ENCODE measurements at regions not wholly inside any gene's neighbourhood (a gene's known extent, or its start where the extent isn't known, plus 50 kb on each side); places are given as distances from the start of the nearest gene placed in this dataset.

DNA sequence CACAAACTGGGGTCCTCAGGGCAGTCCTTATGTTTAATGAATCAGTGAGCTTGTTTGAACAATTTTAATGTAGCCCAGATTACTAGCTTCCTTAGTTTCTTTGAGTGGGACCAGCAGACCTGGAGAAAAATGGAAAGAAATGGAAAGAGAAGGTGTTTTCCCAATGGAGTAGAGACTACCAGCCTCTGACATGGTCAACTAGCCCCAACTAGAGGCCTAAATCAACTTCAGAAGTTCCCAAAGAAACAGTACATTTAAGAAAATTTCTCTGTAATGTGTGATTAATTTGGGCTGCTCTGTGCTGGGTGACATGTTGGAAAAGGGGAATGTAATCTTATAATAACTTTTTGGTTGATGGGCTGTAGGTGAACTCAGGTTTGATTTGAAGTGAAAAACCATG is 310.9 kb downstream of the MFSD1 start:
- Mint-ChIP-seq H3K9me3 (no peaks in the 10 kb centered on the region), H3K4me1 (ENCODE audit: low read depth) (no peaks in the 10 kb centered on the region), H3K36me3 (ENCODE audit: low read depth) (no peaks in the 10 kb centered on the region), H3K27ac (no peak overlapping the region), H3K4me3 (no peak overlapping the region), H3K27me3 (no peaks in the 10 kb centered on the region)

DNA sequence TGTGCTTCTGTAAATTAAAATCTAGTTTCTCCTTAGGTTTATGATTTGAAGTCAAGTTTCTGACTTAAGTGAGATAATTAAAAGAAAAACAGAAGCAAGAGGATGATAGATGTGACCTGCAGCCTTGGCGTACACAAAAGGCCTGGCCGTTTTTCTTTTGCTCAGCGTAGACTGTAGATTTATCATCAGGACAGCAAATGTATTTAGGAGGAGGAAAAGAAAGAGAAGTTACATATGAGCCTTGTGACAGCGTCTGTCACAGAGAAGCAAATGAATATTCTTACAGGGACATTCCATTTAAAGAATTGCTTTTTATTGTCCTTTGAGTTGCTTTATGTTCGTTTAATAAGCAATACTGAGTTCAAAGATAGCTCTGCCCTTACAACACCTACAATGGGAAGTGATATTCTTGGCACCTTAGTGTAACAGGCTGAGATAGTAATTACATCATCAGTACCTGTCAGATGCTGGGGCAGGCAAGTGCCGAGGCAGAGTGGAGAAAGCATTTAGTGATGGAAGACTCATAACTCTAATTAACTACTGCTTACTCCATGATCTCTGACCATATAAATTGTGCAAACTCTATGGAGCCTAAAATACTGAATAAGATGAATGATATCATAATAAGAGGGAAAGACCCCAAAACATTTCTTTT is 311.5 kb downstream of the MFSD1 start:
- Mint-ChIP-seq H3K9me3 (no peaks in the 10 kb centered on the region), H3K27ac (no peak overlapping the region), H3K27me3 (no peaks in the 10 kb centered on the region), H3K4me1 (ENCODE audit: low read depth) (no peaks in the 10 kb centered on the region), H3K4me3 (no peak overlapping the region), H3K36me3 (ENCODE audit: low read depth) (no peaks in the 10 kb centered on the region)

DNA sequence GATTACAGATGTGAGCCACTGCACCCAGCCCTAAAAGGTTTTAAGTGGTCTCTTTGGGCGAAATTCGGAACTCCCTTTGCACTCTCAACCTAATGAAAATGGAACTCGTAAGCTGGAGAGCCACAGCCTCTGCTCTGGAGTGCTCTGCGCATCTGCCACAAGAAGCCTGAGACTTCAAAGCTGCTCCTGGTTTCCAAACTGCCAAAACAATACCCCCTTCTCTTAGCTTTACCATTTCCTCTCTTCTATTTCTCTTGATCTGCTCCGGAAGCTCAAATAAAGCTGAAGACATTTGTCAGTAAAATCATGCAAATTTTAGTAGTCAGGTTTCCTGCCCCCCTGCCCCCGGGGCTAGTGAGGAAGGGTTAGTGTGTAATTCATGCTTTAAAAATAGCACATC is 312.7 kb downstream of the MFSD1 start:
- H3K4me3 Mint-ChIP-seq: no peak overlapping the region
- H3K27me3 Mint-ChIP-seq: no peaks in the 10 kb centered on the region
- H3K9me3 Mint-ChIP-seq: no peaks in the 10 kb centered on the region
- no peaks in the 10 kb centered on the region for H3K4me1 Mint-ChIP-seq (ENCODE audit: low read depth)
- no peaks in the 10 kb centered on the region for H3K36me3 Mint-ChIP-seq (ENCODE audit: low read depth)
- H3K27ac Mint-ChIP-seq: no peak overlapping the region

DNA sequence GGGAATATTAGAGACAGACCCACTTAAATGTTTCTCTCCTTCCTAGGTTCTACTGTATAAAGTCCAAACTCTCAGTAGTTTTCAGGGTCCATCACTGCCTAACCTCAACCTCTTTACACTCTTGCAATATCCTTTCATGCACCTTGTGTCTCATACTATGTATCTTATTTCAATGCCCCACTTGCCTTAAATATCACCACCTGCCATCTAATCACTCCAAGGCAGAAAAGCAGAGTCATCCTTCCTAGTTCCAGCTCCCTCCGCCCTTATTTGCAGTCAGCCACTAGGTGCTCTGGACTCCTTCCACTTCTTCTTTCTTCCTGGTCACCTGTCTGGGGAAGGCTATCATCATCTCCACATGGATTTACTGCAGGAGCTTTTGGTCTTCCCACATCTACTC is 322.0 kb downstream of the MFSD1 start:
- no peaks in the 10 kb centered on the region for H3K27me3 Mint-ChIP-seq

DNA sequence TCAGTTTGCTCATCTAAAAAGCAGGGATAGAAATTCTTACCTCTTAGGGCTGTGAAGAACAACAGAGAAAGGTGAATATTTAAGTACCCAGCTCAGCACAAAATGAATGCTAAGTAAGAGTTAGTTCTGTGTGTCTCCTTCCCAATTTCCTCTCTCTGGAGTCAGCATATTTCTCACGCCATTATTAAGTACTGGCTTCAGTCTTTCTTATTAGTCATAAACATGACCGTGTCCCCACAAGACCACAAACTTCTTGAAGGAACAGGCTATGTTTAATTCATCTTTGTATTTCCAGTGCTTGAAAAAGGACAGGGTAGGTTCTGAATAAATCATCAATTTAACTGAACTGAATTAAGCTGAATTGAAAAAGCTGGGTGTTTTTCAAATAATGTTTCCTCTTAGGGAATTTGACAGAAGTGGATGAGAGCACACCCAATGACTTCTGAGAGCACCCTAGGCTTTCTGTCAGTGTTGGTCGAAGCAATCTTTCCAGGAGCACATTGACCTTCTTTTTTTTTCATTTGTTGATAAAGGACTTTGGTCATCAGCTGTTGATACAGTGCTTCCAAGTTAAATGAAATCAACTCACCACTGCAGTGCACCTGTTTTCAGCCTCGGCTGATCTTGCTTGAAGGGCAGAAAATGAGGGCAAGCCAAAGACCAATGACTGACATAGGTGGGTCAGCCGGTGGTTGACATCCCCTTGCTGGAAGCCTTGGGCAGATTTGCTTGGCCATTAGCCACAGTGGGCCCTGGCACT is 324.6 kb downstream of the MFSD1 start:
- Mint-ChIP-seq H3K36me3 (ENCODE audit: low read depth) (no peaks in the 10 kb centered on the region), H3K27me3 (no peaks in the 10 kb centered on the region), H3K9me3 (peaks cover 6% of the 10 kb centered on the region), H3K4me3 (no peak overlapping the region), H3K27ac (no peak overlapping the region), H3K4me1 (ENCODE audit: low read depth) (no peaks in the 10 kb centered on the region)

More for the DNA sequence above, 322.0 kb downstream of the MFSD1 start:
- Mint-ChIP-seq H3K4me3 (no peak overlapping the region), H3K27ac (no peak overlapping the region), H3K36me3 (ENCODE audit: low read depth) (no peaks in the 10 kb centered on the region), H3K9me3 (peaks cover 6% of the 10 kb centered on the region), H3K4me1 (ENCODE audit: low read depth) (no peaks in the 10 kb centered on the region)

DNA sequence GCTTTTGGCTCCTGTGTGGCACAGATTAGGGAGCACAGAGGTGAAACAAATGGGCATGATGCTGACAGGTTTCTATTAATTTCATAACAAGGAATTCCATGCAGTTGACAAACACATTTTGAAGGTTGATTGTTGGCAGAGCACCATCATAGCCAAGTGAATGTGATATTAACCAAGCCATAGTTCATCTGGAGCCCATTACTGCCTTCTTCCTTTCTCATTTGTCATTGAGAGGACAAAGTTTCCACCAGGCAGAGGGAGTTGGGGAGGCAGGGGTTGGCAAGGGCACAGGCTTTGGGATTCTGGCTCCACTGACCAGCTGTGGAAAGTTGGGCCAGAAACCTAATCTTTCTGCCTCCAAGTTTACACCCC is 325.2 kb downstream of the MFSD1 start:
- peaks cover 6% of the 10 kb centered on the region for H3K9me3 Mint-ChIP-seq
- H3K36me3 Mint-ChIP-seq (ENCODE audit: low read depth): no peaks in the 10 kb centered on the region
- H3K27me3 Mint-ChIP-seq: no peaks in the 10 kb centered on the region
- H3K4me3 Mint-ChIP-seq: no peak overlapping the region
- no peaks in the 10 kb centered on the region for H3K4me1 Mint-ChIP-seq (ENCODE audit: low read depth)
- no peak overlapping the region for H3K27ac Mint-ChIP-seq

DNA sequence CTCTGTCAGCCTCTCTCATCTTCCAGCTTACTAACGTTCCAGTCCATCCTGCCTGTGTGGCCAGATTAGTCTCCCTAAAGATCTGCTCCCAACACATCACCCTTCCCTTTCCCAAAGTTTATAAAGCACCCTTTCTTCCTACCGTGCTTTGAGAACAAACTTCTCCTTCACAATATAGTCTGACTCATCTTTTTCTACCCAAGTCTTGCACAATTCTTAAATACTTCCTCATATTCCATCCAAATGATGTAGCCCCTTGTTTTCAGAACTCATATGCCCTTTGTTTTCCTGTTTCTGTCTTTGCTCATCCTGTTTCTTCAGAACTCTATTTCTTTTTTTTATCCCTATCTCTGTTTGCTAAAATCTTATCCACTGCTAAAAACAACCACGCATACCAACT is 326.8 kb downstream of the MFSD1 start:
- Mint-ChIP-seq H3K36me3 (ENCODE audit: low read depth) (no peaks in the 10 kb centered on the region), H3K27me3 (no peaks in the 10 kb centered on the region), H3K9me3 (peaks cover 6% of the 10 kb centered on the region), H3K4me1 (ENCODE audit: low read depth) (no peaks in the 10 kb centered on the region), H3K4me3 (no peak overlapping the region), H3K27ac (no peak overlapping the region)

DNA sequence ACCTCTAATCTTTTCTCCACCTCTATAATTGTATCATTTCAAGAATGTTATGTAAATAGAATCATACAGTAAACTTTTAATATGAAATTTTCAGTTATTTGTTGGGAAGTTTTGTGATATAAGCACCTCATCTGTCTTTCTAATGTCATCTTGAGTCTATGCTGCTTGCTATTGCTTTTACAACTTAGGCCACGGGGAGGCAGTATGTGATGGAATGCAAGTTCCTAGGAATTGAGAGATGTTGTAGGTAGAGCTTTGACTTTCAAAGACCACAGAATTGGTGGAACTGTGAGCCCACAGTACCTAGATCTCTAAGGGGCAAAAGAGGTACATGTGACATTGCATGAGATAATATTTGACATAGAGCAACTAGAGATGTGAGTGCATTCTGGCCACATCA is 328.3 kb downstream of the MFSD1 start:
- Mint-ChIP-seq H3K9me3 (no peaks in the 10 kb centered on the region), H3K27me3 (no peaks in the 10 kb centered on the region), H3K4me3 (no peak overlapping the region), H3K27ac (no peak overlapping the region), H3K36me3 (ENCODE audit: low read depth) (no peaks in the 10 kb centered on the region), H3K4me1 (ENCODE audit: low read depth) (no peaks in the 10 kb centered on the region)

DNA sequence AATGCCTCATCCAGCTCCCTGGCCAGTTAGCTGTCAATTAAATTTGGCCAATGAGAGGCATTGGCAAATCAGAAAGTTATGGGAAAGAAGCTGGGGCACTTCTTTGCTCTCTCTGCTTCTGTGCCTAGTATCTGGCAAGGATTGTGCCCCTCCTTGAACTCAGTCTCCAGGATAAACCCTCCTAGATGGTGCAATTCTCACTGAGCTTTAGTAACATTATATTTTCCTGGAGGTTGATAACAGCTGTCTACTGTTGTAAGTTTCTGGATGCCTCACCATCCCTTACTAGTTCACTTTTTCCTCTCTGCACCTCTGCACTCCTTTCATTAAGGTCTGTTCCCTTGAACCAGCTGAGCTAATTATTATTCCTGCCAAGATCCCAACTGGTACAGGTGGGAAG is 329.5 kb downstream of the MFSD1 start:
- Mint-ChIP-seq H3K27me3 (no peaks in the 10 kb centered on the region), H3K4me3 (no peak overlapping the region), H3K27ac (no peak overlapping the region), H3K36me3 (ENCODE audit: low read depth) (no peaks in the 10 kb centered on the region), H3K9me3 (no peaks in the 10 kb centered on the region), H3K4me1 (ENCODE audit: low read depth) (no peaks in the 10 kb centered on the region)

DNA sequence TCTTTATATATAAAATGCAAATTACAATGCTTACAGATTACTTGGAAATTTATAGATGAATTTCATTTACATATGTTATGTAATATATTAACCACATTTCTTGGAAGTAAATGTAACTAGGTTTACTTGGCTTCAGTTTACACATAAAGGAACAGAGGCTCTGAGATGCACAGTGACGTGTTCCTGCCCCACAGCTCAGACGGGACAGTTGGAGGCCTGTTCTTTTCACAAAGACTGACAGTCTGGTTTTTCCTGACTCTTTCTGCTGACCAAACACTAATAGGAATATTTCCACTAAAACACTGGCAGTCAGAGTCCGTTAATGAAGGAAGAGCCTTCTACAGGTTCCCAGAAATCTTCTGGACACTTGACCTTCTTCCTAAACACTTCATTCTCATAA is 336.1 kb downstream of the MFSD1 start:
- Mint-ChIP-seq H3K27ac (no peak overlapping the region), H3K4me1 (ENCODE audit: low read depth) (no peaks in the 10 kb centered on the region), H3K9me3 (no peaks in the 10 kb centered on the region), H3K27me3 (peaks cover 4% of the 10 kb centered on the region), H3K36me3 (ENCODE audit: low read depth) (no peaks in the 10 kb centered on the region), H3K4me3 (no peak overlapping the region)

DNA sequence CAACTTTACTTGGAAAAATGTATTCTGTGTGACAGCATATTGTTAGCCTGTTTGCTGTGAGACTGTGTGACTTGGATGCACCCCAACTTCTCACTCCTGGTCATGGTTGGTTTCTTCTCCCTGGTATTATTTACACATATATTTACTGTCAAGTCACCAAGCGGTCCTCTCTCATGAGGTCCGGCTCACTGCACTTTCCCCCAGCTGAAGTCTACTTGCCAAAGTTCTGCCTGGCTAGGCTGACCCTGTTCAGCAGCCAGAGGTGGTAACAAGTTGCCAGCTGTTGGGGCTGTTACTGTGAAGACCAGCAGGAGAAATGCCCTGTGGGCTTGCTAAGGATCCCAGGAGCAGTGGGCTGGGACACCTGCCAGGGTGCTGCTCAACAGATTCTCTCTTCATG is 337.5 kb downstream of the MFSD1 start:
- H3K4me1 Mint-ChIP-seq (ENCODE audit: low read depth): no peaks in the 10 kb centered on the region
- H3K27ac Mint-ChIP-seq: no peak overlapping the region
- no peaks in the 10 kb centered on the region for H3K9me3 Mint-ChIP-seq
- H3K4me3 Mint-ChIP-seq: no peak overlapping the region
- peaks cover 4% of the 10 kb centered on the region for H3K27me3 Mint-ChIP-seq
- no peaks in the 10 kb centered on the region for H3K36me3 Mint-ChIP-seq (ENCODE audit: low read depth)

DNA sequence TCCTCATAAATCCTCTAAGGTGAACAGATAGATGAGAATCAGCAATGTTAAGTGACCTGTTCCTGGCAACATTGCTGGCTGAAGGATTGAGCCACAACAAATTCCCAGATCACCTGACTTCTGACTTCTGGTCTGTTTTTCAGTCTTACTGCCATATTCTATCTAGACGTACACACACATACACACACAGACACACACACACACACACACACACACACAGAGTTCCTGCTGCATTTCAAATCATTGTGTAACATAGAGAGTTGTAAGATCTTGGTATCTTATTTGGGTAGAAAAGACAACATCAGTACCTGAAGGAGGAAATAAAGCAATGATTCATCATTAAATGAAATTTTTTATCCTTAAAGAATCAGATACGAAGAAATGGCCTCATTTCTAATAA is 342.6 kb downstream of the MFSD1 start:
- Mint-ChIP-seq H3K4me3 (no peak overlapping the region), H3K27me3 (peaks cover 4% of the 10 kb centered on the region), H3K27ac (no peak overlapping the region), H3K4me1 (ENCODE audit: low read depth) (no peaks in the 10 kb centered on the region), H3K36me3 (ENCODE audit: low read depth) (no peaks in the 10 kb centered on the region), H3K9me3 (no peaks in the 10 kb centered on the region)

DNA sequence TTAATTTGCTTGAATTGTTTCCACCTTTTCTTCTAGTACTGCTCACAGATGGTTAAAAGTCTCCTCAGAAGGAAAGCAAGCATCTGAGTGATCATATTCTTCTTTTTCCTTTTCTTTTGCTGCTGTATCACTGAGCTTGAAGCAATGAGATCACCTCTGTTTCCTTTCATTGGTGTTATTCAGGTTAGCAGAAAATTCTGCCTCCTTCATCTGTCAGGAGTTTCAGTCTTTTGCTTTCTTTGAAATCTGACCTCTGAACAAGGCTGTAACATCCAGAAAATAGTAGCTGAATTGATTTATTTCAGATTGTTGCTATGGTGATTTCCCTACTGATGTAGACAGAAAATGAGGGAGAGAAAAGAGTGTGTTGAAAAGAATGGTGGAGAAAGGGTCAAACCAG is 343.0 kb downstream of the MFSD1 start:
- Mint-ChIP-seq H3K4me1 (ENCODE audit: low read depth) (no peaks in the 10 kb centered on the region), H3K4me3 (no peak overlapping the region), H3K9me3 (no peaks in the 10 kb centered on the region), H3K27me3 (peaks cover 4% of the 10 kb centered on the region), H3K27ac (no peak overlapping the region), H3K36me3 (ENCODE audit: low read depth) (no peaks in the 10 kb centered on the region)

DNA sequence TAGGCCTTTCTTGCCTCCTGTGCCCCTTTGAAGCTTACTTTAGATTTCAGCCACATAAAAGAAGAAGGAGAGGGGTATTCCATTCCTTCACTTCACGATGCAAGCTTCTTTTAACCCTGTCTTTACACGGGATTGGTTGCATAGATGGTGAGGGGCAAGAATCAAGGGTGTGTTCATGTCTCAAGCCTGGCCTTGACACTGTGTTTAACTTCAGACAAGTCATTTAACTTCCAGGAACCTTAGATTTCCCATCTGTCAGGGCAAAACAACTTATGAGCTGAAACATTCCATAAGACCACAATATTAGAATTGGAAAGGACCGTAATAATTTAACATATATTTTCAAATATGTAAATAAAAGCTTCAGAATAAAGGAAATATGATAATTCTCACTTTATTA is 344.5 kb downstream of the MFSD1 start:
- Mint-ChIP-seq H3K27me3 (no peaks in the 10 kb centered on the region), H3K27ac (no peak overlapping the region), H3K4me1 (ENCODE audit: low read depth) (no peaks in the 10 kb centered on the region), H3K9me3 (no peaks in the 10 kb centered on the region), H3K36me3 (ENCODE audit: low read depth) (no peaks in the 10 kb centered on the region), H3K4me3 (no peak overlapping the region)

DNA sequence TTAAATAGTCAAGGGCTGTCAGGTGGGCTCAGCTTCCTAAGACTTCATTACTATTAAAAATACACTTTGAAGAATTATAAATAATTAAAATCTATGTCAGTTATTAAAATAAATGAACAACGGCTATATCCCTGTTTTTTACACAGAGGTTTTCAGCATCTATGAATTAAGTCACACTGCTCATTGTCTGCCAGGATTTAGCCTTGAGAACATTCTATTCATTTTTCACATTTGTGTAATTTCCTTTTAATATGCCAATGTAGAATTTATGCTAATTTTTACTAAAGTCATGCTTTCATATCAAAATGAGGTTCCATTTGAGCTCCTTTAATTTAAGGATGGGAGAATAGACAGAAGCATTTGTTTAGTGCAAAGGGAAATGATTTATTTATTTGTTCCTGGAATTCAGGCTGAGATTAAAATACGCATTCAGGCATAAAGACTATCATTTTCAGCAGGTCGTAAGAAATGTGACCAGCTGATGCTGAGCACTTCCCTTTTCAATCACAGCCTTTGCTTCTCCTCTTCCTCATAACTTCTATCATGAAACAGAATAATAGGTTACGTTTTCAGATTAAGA is 345.1 kb downstream of the MFSD1 start:
- H3K36me3 Mint-ChIP-seq (ENCODE audit: low read depth): no peaks in the 10 kb centered on the region
- H3K4me1 Mint-ChIP-seq (ENCODE audit: low read depth): no peaks in the 10 kb centered on the region
- H3K4me3 Mint-ChIP-seq: no peak overlapping the region
- H3K27ac Mint-ChIP-seq: no peak overlapping the region
- H3K27me3 Mint-ChIP-seq: no peaks in the 10 kb centered on the region
- H3K9me3 Mint-ChIP-seq: no peaks in the 10 kb centered on the region

DNA sequence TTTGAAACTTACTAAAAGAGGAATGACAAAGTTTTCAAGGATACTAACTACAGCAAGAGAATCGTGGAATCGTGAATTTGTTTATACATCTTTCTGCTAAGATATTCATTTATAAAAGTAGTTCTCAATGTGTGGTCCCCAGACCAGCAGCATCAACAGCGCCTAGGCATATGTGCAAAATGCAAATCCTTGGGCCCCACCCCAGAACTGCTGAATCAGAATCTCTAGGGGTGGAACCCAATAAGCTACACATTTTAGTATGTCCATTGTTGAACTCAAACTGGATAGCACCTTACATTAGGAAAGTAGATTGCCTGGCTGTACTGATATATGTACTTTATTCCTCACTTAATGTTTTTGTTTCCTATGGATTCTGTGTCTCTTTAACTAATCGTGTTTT is 346.0 kb downstream of the MFSD1 start:
- Mint-ChIP-seq H3K27ac (no peak overlapping the region), H3K27me3 (no peaks in the 10 kb centered on the region), H3K4me3 (no peak overlapping the region), H3K4me1 (ENCODE audit: low read depth) (no peaks in the 10 kb centered on the region), H3K36me3 (ENCODE audit: low read depth) (no peaks in the 10 kb centered on the region), H3K9me3 (no peaks in the 10 kb centered on the region)
